Left forelimb (tissue), 1 donor: ENCODE measurements at regions not wholly inside any gene's neighbourhood (a gene's known extent, or its start where the extent isn't known, plus 50 kb on each side); places are given as distances from the start of the nearest gene placed in this dataset.
"Not testable (repeated sequence)": the region's sequence is repeated elsewhere in the genome, so short reads cannot be mapped to it uniquely, and the experiment has no call there.

Experiments used
- DNase-seq: peaks from one replicate; pipeline ENCODE4 v3.0.0-alpha.2; 2018; ENCODE audit warnings: low spot score

- no peak for DNase-seq
Measured at GRCh38 chr1:82064691-82065090, 264.0 kb downstream of the ADGRL2 start.

DNA sequence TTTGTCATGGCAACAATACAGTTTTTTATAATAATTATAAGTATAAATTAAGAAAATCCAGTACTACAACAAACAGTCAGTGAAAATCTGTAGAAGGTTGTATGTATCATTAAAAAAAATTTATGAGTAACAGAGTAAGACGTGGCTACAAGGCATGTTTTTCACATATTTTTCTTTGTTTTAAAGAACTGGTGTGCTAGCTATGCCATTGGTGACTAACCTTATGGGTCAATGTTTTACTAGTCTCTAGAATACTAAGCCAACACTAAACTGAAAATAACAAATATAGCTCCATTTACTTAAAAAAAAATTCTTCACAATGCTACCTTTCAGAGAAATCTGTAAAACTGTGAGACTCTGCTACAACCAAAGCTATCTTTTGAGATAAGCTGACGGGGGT is 261.5 kb downstream of the ADGRL2 start:
- no peak for DNase-seq

- DNase-seq, result no peak
Measured at GRCh38 chr1:82059959-82060358, 259.2 kb downstream of the ADGRL2 start.

GRCh38 chr1:82057011-82057410 is 256.3 kb downstream of the ADGRL2 start:
- DNase-seq, result no peak

- not testable (repeated sequence) for DNase-seq
Measured at GRCh38 chr1:82055375-82055774, 254.6 kb downstream of the ADGRL2 start.

GRCh38 chr1:82052563-82052962 is 251.8 kb downstream of the ADGRL2 start:
- DNase-seq, result no peak

DNA sequence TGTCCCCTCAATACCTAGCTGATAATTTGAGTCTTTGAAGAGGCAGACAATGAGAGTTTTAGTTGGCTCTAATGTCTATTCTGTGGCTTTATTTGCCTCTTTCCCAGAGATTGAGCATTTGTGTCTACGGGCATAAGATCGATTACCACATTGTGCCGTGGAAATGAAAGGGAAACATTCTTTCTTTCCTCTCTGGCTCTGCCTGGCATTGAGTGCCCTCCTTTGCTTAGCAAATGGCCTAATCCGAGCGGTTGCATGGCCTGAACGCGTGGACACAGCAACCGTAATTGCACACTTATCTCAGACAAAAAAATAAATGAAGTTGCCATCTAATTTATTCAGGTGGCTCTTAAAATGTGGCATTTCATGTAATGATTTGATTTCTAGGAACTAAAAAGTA is 247.9 kb downstream of the ADGRL2 start:
- DNase-seq, result no peak

- no peak for DNase-seq
Measured at GRCh38 chr1:82045221-82045620, 244.5 kb downstream of the ADGRL2 start.

DNA sequence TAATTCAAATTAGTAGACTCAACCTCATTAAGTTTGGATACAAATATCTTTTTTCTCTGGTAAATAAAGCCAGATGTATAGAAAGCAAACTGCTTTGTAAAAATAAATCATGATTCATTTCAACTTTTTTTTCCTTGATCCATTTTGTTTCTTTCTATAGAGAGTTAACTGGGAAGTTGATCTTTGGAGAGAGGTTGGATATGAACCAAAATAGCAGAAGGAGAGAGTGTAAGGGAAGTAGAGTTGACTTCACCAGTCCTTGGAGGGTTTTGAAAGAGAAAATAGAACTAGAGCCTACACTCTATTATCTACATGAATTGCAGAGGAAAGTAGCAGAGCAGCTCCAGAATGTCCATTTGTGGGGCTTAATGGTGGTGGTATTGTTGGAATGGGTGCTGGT is 243.8 kb downstream of the ADGRL2 start:
- DNase-seq, result no peak

GRCh38 chr1:82044111-82044510 is 243.4 kb downstream of the ADGRL2 start:
- DNase-seq, result no peak

DNA sequence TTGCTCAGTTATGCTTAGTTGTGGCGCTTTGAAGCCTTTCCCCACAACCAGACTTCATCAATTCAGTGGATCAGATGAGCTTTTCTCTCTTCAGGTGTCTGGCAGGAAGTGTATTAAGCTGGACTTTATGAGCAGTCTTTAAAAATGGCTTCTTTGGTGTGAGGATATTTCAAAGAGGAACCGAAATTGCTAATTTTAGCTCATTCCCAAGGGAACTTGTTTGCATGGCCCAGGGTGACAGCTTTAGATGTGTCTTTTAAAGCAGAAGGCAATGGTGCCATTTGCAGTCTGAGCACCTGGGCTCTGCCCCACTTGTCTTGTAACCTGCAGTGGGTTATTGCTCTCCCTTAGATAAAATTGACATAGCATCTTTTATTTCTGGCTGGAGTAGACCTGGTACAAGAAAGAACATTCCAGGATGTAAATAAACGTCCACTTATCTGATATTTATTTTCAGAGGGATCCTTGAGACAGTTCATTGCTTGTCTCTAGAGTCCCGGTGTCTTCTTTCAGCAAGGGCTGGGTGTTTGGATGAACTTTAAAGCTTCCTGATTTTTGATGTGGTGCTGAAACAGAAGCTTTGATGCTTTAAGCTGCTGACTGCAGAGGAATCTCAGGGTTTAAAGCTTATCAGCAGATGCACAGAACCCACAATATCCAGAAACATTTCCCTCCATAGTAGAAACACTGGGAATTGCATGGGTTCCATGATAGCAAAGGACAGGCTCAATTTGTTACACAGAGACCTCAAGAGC is 241.7 kb downstream of the ADGRL2 start:
- DNase-seq, result no peak
